ENCODE measurements at regions not wholly inside any gene's neighbourhood (a gene's known extent, or its start where the extent isn't known, plus 50 kb on each side); places are given as distances from the start of the nearest gene placed in this dataset.

DNA sequence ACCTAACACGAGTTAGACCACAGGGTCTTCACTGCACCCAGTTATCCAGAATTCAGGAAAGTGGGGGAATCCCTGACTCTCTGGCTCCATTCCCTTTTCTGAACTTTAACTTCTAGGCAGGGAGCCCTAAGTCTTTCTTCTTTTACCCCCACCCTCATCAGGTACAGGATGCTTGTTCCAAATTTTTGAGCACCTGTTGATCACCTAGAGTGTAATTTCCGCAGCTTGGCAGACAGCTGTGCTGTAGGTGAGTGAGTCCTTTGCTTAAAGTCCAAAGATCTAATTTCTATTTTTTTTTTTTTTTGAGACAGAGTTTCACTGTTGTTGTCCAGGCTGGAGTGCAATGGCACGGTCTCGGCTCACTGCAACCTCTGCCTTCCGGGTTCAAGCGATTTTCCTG is 89.5 kb upstream of the AKIRIN2 start:
- Mint-ChIP-seq H3K4me3 (ENCODE audit: low read depth) (no peak overlapping the region), H3K4me1 (ENCODE audit: low read depth) (peaks cover 8% of the 10 kb centered on the region), H3K9me3 (ENCODE audit: low read depth) (no peaks in the 10 kb centered on the region), H3K27me3 (no peaks in the 10 kb centered on the region), H3K27ac (no peak overlapping the region), H3K36me3 (ENCODE audit: insufficient read depth) (no peaks in the 10 kb centered on the region)
- DNase-seq (ENCODE audit: low spot score, unreplicated experiment) = no peak
- no peak for TF ChIP-seq CTCF (IDR thresholded peaks at IDR 0.05; ENCODE audit: unreplicated experiment)

DNA sequence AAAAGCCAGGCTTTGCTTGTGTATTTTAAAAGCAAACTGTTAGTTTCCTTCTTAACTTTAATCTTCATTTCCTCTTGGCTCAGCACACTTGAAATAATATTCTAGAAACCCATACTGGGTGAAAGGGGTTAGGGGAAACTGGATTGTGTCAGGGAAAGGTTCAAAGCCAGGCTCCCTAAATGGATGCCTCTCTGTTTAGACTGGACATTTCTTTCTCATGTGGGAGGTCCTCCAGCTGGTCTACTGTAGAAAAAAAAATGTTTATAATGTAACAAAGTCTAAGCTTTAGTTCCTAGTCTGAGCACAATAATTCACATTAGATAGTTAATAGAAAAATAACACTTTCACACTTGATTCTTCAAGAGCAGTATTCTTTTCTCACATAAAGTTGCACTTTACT is 89.0 kb upstream of the AKIRIN2 start:
- Mint-ChIP-seq H3K4me1 (ENCODE audit: low read depth) (peaks cover 8% of the 10 kb centered on the region), H3K27me3 (no peaks in the 10 kb centered on the region), H3K9me3 (ENCODE audit: low read depth) (no peaks in the 10 kb centered on the region), H3K27ac (no peak overlapping the region), H3K36me3 (ENCODE audit: insufficient read depth) (no peaks in the 10 kb centered on the region), H3K4me3 (ENCODE audit: low read depth) (no peak overlapping the region)
- no peak for DNase-seq (ENCODE audit: low spot score, unreplicated experiment)
- no peak for TF ChIP-seq CTCF (IDR thresholded peaks at IDR 0.05; ENCODE audit: unreplicated experiment)

DNA sequence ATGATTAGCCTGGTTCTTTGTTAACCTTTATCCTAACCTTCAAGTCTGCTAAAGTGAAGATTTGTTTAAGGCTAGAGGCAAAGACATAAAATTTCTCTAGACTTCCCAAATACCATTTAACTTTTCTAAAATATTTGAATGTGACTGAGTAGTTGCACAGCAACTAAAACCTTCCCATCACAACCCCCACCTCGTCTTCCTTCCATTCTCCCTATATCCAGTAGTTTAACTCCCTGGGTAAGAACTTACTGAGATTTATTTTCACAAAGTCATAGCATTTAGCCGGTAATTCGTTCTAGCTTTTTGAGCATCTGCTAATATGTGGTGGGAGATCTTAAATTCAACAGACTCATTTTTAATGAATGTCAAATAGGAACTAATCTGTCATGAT is 87.9 kb upstream of the AKIRIN2 start:
- no peak for TF ChIP-seq CTCF (IDR thresholded peaks at IDR 0.05; ENCODE audit: unreplicated experiment)

DNA sequence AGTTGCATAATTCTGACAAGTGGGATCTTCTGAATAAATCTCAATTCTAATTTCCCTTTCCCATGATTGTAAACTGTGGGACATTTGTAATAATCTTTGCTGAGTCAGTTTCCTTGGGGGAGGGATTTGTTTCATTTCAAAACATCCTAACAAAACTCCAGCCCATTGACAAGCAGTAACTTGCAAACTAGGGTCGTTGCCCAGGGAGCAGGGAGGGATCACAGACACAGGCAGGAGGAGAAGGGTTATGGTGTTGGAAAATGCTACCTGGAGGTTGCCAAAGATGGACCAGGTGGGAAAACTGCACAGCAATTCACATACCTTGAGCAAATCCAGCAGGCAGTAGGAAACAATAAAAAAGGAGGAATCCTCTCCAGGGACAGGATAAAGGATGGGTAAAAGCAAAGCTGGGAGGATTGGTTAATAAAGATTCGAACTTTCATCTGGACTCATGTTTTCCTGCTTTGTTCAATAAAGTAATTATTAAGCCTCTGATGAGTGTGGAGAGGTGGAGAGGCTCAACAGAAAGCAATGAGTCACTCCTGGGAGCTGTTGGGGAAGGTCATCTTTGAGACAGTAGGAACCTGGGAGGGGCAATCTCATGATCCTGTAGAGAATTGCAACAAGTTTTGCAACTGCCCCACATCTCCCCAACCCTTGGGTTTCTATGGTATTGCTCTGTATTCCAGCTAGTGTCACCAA is 87.3 kb upstream of the AKIRIN2 start:
- H3K9me3 Mint-ChIP-seq (ENCODE audit: low read depth) = peaks cover 3% of the 10 kb centered on the region
- TF ChIP-seq CTCF (IDR thresholded peaks at IDR 0.05; ENCODE audit: unreplicated experiment) = no peak
- H3K4me1 Mint-ChIP-seq (ENCODE audit: low read depth) = peaks cover 8% of the 10 kb centered on the region
- no peak overlapping the region for H3K4me3 Mint-ChIP-seq (ENCODE audit: low read depth)
- H3K27me3 Mint-ChIP-seq = no peaks in the 10 kb centered on the region
- DNase-seq (ENCODE audit: low spot score, unreplicated experiment) = no peak
- no peak overlapping the region for H3K27ac Mint-ChIP-seq
- H3K36me3 Mint-ChIP-seq (ENCODE audit: insufficient read depth) = no peaks in the 10 kb centered on the region

More for the DNA sequence above, 87.9 kb upstream of the AKIRIN2 start:
- no peaks in the 10 kb centered on the region for H3K36me3 Mint-ChIP-seq (ENCODE audit: insufficient read depth)
- H3K27me3 Mint-ChIP-seq = no peaks in the 10 kb centered on the region
- no peak overlapping the region for H3K27ac Mint-ChIP-seq
- peaks cover 8% of the 10 kb centered on the region for H3K4me1 Mint-ChIP-seq (ENCODE audit: low read depth)
- DNase-seq (ENCODE audit: low spot score, unreplicated experiment) = no peak
- H3K9me3 Mint-ChIP-seq (ENCODE audit: low read depth) = peaks cover 3% of the 10 kb centered on the region
- H3K4me3 Mint-ChIP-seq (ENCODE audit: low read depth) = no peak overlapping the region

DNA sequence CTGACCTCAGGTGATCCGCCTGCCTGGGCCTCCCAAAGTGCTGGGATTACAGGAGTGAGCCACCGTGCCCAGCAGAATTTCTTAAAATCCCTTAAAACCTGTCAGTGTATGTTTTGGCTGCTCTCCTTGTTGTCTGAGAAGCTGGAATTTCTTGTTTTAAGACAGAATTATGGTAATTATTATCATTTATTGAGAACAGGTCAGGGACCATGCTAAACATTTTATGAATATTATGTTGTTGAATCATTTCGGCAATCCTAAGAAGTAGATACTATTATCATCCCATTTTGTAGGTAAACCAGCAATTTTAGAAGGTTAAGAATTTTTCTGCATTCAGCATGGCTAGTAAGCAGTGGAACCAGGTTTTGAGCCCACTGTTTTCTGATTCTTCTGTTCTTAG is 86.1 kb upstream of the AKIRIN2 start:
- Mint-ChIP-seq H3K4me3 (ENCODE audit: low read depth) (no peak overlapping the region), H3K4me1 (ENCODE audit: low read depth) (peaks cover 8% of the 10 kb centered on the region), H3K9me3 (ENCODE audit: low read depth) (peaks cover 3% of the 10 kb centered on the region), H3K27me3 (no peaks in the 10 kb centered on the region), H3K36me3 (ENCODE audit: insufficient read depth) (no peaks in the 10 kb centered on the region), H3K27ac (no peak overlapping the region)
- no peak for TF ChIP-seq CTCF (IDR thresholded peaks at IDR 0.05; ENCODE audit: unreplicated experiment)
- DNase-seq (ENCODE audit: low spot score, unreplicated experiment) = no peak
